ENCODE measurements at regions not wholly inside any gene's neighbourhood (a gene's known extent, or its start where the extent isn't known, plus 50 kb on each side); places are given as distances from the start of the nearest gene placed in this dataset.

- DNase-seq = no peak
- Histone ChIP-seq H3K27me3 (ENCODE audit: control insufficient read depth, insufficient read depth, low read length) (no peaks in the 10 kb centered on the region), H3K27ac (ENCODE audit: insufficient read depth, low read length, poor library complexity, severe bottlenecking) (no peak overlapping the region), H3K36me3 (ENCODE audit: control insufficient read depth, insufficient read depth, low read length) (no peaks in the 10 kb centered on the region), H3K4me3 (ENCODE audit: low read depth, low read length) (no peak overlapping the region), H3K9me3 (ENCODE audit: control insufficient read depth in 2 of 2, low read length in 2 of 2) (peaks cover 3 to 14% of the 10 kb centered on the region in 2 experiments), H3K4me1 (ENCODE audit: control insufficient read depth, insufficient read depth, low read length, poor library complexity, severe bottlenecking) (no peaks in the 10 kb centered on the region)
- ATAC-seq (ENCODE audit: low read depth in 2 of 2) = no peak
- Mint-ChIP-seq H3K9me3 (peaks cover 0 to 9% (median 7%) of the 10 kb centered on the region in 7 donors), H3K4me3 (no peak overlapping the region), H3K36me3 (no peaks in the 10 kb centered on the region), H3K27me3 (peaks cover 12% of the 10 kb centered on the region), H3K4me1 (no peaks in the 10 kb centered on the region), H3K27ac (no peak overlapping the region)
Measured at GRCh38 chr18:35827275-35827902, 145.1 kb upstream of the RMP24 start.

GRCh38 chr18:35827903-35828275 lies 144.6 kb upstream of the RMP24 start:
- H3K36me3 Mint-ChIP-seq = no peaks in the 10 kb centered on the region
- peaks cover 0 to 12% (median 7%) of the 10 kb centered on the region in 7 donors for H3K9me3 Mint-ChIP-seq
- H3K4me3 Mint-ChIP-seq = no peak overlapping the region
- H3K27ac ChIP-seq (ENCODE audit: insufficient read depth, low read length, poor library complexity, severe bottlenecking) = no peak overlapping the region
- no peak overlapping the region for H3K27ac Mint-ChIP-seq
- H3K36me3 ChIP-seq (ENCODE audit: control insufficient read depth, insufficient read depth, low read length) = no peaks in the 10 kb centered on the region
- no peaks in the 10 kb centered on the region for H3K4me1 ChIP-seq (ENCODE audit: control insufficient read depth, insufficient read depth, low read length, poor library complexity, severe bottlenecking)
- no peak overlapping the region for H3K4me3 ChIP-seq (ENCODE audit: low read depth, low read length)
- DNase-seq (no peak), ATAC-seq (ENCODE audit: low read depth in 2 of 2) (no peak)
- H3K27me3 Mint-ChIP-seq = peaks cover 12% of the 10 kb centered on the region
- H3K4me1 Mint-ChIP-seq = no peaks in the 10 kb centered on the region
- peaks cover 3 to 17% of the 10 kb centered on the region in 2 experiments for H3K9me3 ChIP-seq (ENCODE audit: control insufficient read depth in 2 of 2, low read length in 2 of 2)
- no peaks in the 10 kb centered on the region for H3K27me3 ChIP-seq (ENCODE audit: control insufficient read depth, insufficient read depth, low read length)

GRCh38 chr18:35828591-35828990 lies 143.9 kb upstream of the RMP24 start:
- Histone ChIP-seq H3K27me3 (ENCODE audit: control insufficient read depth, insufficient read depth, low read length) (no peaks in the 10 kb centered on the region), H3K27ac (ENCODE audit: insufficient read depth, low read length, poor library complexity, severe bottlenecking) (no peak overlapping the region), H3K9me3 (ENCODE audit: control insufficient read depth in 2 of 2, low read length in 2 of 2) (peaks cover 3 to 17% of the 10 kb centered on the region in 2 experiments), H3K4me1 (ENCODE audit: control insufficient read depth, insufficient read depth, low read length, poor library complexity, severe bottlenecking) (no peaks in the 10 kb centered on the region), H3K36me3 (ENCODE audit: control insufficient read depth, insufficient read depth, low read length) (no peaks in the 10 kb centered on the region), H3K4me3 (ENCODE audit: low read depth, low read length) (no peak overlapping the region)
- peaks cover 0 to 19% (median 7%) of the 10 kb centered on the region in 7 donors for H3K9me3 Mint-ChIP-seq
- ATAC-seq (ENCODE audit: low read depth in 2 of 2) (no peak), DNase-seq (no peak)
- H3K4me3 Mint-ChIP-seq = no peak overlapping the region
- no peaks in the 10 kb centered on the region for H3K4me1 Mint-ChIP-seq
- H3K27me3 Mint-ChIP-seq = peaks cover 10% of the 10 kb centered on the region
- H3K27ac Mint-ChIP-seq = no peak overlapping the region
- H3K36me3 Mint-ChIP-seq = no peaks in the 10 kb centered on the region

- H3K27me3 ChIP-seq (ENCODE audit: control insufficient read depth, insufficient read depth, low read length) = peaks cover 2% of the 10 kb centered on the region
- H3K36me3 ChIP-seq (ENCODE audit: control insufficient read depth, insufficient read depth, low read length) = no peaks in the 10 kb centered on the region
- Mint-ChIP-seq H3K4me3 (no peak overlapping the region), H3K27ac (no peak overlapping the region), H3K4me1 (no peaks in the 10 kb centered on the region), H3K9me3 (peaks cover 0 to 14% (median 5%) of the 10 kb centered on the region in 7 donors), H3K36me3 (no peaks in the 10 kb centered on the region), H3K27me3 (peaks cover 9% of the 10 kb centered on the region)
- DNase-seq (no peak), ATAC-seq (ENCODE audit: low read depth in 2 of 2) (no peak)
- H3K4me3 ChIP-seq (ENCODE audit: low read depth, low read length) = no peak overlapping the region
- no peaks in the 10 kb centered on the region for H3K4me1 ChIP-seq (ENCODE audit: control insufficient read depth, insufficient read depth, low read length, poor library complexity, severe bottlenecking)
- H3K27ac ChIP-seq (ENCODE audit: insufficient read depth, low read length, poor library complexity, severe bottlenecking) = no peak overlapping the region
- peaks cover 3 to 17% of the 10 kb centered on the region in 2 experiments for H3K9me3 ChIP-seq (ENCODE audit: control insufficient read depth in 2 of 2, low read length in 2 of 2)
Measured at GRCh38 chr18:35835366-35835765, 137.1 kb upstream of the RMP24 start.

- Histone ChIP-seq H3K27me3 (ENCODE audit: control insufficient read depth, insufficient read depth, low read length) (peaks cover 2% of the 10 kb centered on the region), H3K9me3 (ENCODE audit: control insufficient read depth in 2 of 2, low read length in 2 of 2) (peaks cover 3 to 17% of the 10 kb centered on the region in 2 experiments), H3K4me3 (ENCODE audit: low read depth, low read length) (no peak overlapping the region), H3K36me3 (ENCODE audit: control insufficient read depth, insufficient read depth, low read length) (no peaks in the 10 kb centered on the region), H3K27ac (ENCODE audit: insufficient read depth, low read length, poor library complexity, severe bottlenecking) (no peak overlapping the region), H3K4me1 (ENCODE audit: control insufficient read depth, insufficient read depth, low read length, poor library complexity, severe bottlenecking) (no peaks in the 10 kb centered on the region)
- Mint-ChIP-seq H3K27me3 (peaks cover 9% of the 10 kb centered on the region), H3K4me1 (no peaks in the 10 kb centered on the region), H3K9me3 (peaks cover 0 to 15% (median 5%) of the 10 kb centered on the region in 7 donors), H3K36me3 (no peaks in the 10 kb centered on the region), H3K4me3 (no peak overlapping the region), H3K27ac (no peak overlapping the region)
- DNase-seq (no peak), ATAC-seq (ENCODE audit: low read depth in 2 of 2) (no peak)
Measured at GRCh38 chr18:35835833-35836232, 136.6 kb upstream of the RMP24 start.

GRCh38 chr18:35836932-35837331 lies 135.5 kb upstream of the RMP24 start:
- Mint-ChIP-seq H3K36me3 (no peaks in the 10 kb centered on the region), H3K4me3 (no peak overlapping the region), H3K27ac (no peak overlapping the region), H3K4me1 (no peaks in the 10 kb centered on the region), H3K27me3 (peaks cover 12% of the 10 kb centered on the region), H3K9me3 (peaks cover 0 to 12% (median 4%) of the 10 kb centered on the region in 7 donors)
- DNase-seq = no peak
- Histone ChIP-seq H3K9me3 (ENCODE audit: control insufficient read depth in 2 of 2, low read length in 2 of 2) (peaks cover 2 to 8% of the 10 kb centered on the region in 2 experiments), H3K27ac (ENCODE audit: insufficient read depth, low read length, poor library complexity, severe bottlenecking) (no peak overlapping the region), H3K4me3 (ENCODE audit: low read depth, low read length) (no peak overlapping the region), H3K36me3 (ENCODE audit: control insufficient read depth, insufficient read depth, low read length) (no peaks in the 10 kb centered on the region), H3K4me1 (ENCODE audit: control insufficient read depth, insufficient read depth, low read length, poor library complexity, severe bottlenecking) (no peaks in the 10 kb centered on the region), H3K27me3 (ENCODE audit: control insufficient read depth, insufficient read depth, low read length) (peaks cover 2% of the 10 kb centered on the region)
- no peak for ATAC-seq (ENCODE audit: low read depth in 2 of 2)

GRCh38 chr18:35837922-35838496 lies 134.5 kb upstream of the RMP24 start:
- Mint-ChIP-seq H3K36me3 (no peaks in the 10 kb centered on the region), H3K9me3 (peaks cover 0 to 8% (median 3%) of the 10 kb centered on the region in 7 donors), H3K4me3 (no peak overlapping the region), H3K27me3 (peaks cover 15% of the 10 kb centered on the region), H3K4me1 (no peaks in the 10 kb centered on the region), H3K27ac (no peak overlapping the region)
- DNase-seq = no peak
- Histone ChIP-seq H3K4me1 (ENCODE audit: control insufficient read depth, insufficient read depth, low read length, poor library complexity, severe bottlenecking) (no peaks in the 10 kb centered on the region), H3K9me3 (ENCODE audit: control insufficient read depth in 2 of 2, low read length in 2 of 2) (no peaks in the 10 kb centered on the region), H3K27ac (ENCODE audit: insufficient read depth, low read length, poor library complexity, severe bottlenecking) (no peak overlapping the region), H3K27me3 (ENCODE audit: control insufficient read depth, insufficient read depth, low read length) (peaks cover 2% of the 10 kb centered on the region), H3K4me3 (ENCODE audit: low read depth, low read length) (no peak overlapping the region), H3K36me3 (ENCODE audit: control insufficient read depth, insufficient read depth, low read length) (no peaks in the 10 kb centered on the region)
- no peak for ATAC-seq (ENCODE audit: low read depth in 2 of 2)

- H3K4me1 ChIP-seq (ENCODE audit: control insufficient read depth, insufficient read depth, low read length, poor library complexity, severe bottlenecking) = no peaks in the 10 kb centered on the region
- Mint-ChIP-seq H3K4me1 (no peaks in the 10 kb centered on the region), H3K9me3 (peaks cover 0 to 5% (median 0%) of the 10 kb centered on the region in 7 donors), H3K27ac (no peak overlapping the region), H3K36me3 (no peaks in the 10 kb centered on the region), H3K4me3 (no peak overlapping the region), H3K27me3 (peaks cover 26% of the 10 kb centered on the region)
- H3K9me3 ChIP-seq (ENCODE audit: control insufficient read depth in 2 of 2, low read length in 2 of 2) = no peaks in the 10 kb centered on the region
- no peak for DNase-seq
- no peaks in the 10 kb centered on the region for H3K36me3 ChIP-seq (ENCODE audit: control insufficient read depth, insufficient read depth, low read length)
- no peak overlapping the region for H3K27ac ChIP-seq (ENCODE audit: insufficient read depth, low read length, poor library complexity, severe bottlenecking)
- H3K4me3 ChIP-seq (ENCODE audit: low read depth, low read length) = no peak overlapping the region
- H3K27me3 ChIP-seq (ENCODE audit: control insufficient read depth, insufficient read depth, low read length) = peaks cover 2% of the 10 kb centered on the region
- ATAC-seq (ENCODE audit: low read depth in 2 of 2) = no peak
Measured at GRCh38 chr18:35841283-35841682, 131.2 kb upstream of the RMP24 start.

All from CD4-positive, CD25-positive, alpha-beta regulatory T cell (primary cell).